Neuronal stem cell (in vitro differentiated cells): ENCODE measurements at regions not wholly inside any gene's neighbourhood (a gene's known extent, or its start where the extent isn't known, plus 50 kb on each side); places are given as distances from the start of the nearest gene placed in this dataset.

Source experiments
- DNase-seq: peaks from one replicate; pipeline ENCODE4 v3.0.0-alpha.2; 2013; ENCODE audit warnings: low spot score
- H2AFZ ChIP-seq: one replicate; pipeline ENCODE4 v1.6.1; 2013; ENCODE audit warnings: mild to moderate bottlenecking, low read length, inconsistent platforms
- H2AK5ac ChIP-seq: 2 replicates; pipeline ENCODE4 v1.6.1; 2013; ENCODE audit warnings: low read depth, mild to moderate bottlenecking, inconsistent platforms, low read length, moderate library complexity, mixed read lengths
- H2BK120ac ChIP-seq: 2 replicates; pipeline ENCODE4 v1.6.1; 2013; ENCODE audit warnings: low read depth, mild to moderate bottlenecking, inconsistent platforms, low read length, moderate library complexity, mixed read lengths
- H2BK12ac ChIP-seq: one replicate; pipeline ENCODE4 v1.6.1; 2013; ENCODE audit warnings: low read length, inconsistent platforms
- H2BK15ac ChIP-seq: 2 replicates; pipeline ENCODE4 v1.6.1; 2013; ENCODE audit warnings: mild to moderate bottlenecking, low read length, inconsistent platforms, mixed read lengths
- H2BK5ac ChIP-seq: one replicate; pipeline ENCODE4 v1.6.1; 2013; ENCODE audit warnings: inconsistent platforms, mild to moderate bottlenecking, low read length, moderate library complexity
- H3K14ac ChIP-seq: one replicate; pipeline ENCODE4 v1.6.1; 2013; ENCODE audit warnings: low read length, inconsistent platforms
- H3K18ac ChIP-seq: 2 replicates; pipeline ENCODE4 v1.6.1; 2013; ENCODE audit warnings: low read length, inconsistent platforms
- H3K23ac ChIP-seq: 2 replicates; pipeline ENCODE4 v1.6.1; 2013; ENCODE audit warnings: low read depth, mild to moderate bottlenecking, mixed read lengths, low read length, inconsistent platforms; ENCODE audit not compliant: poor library complexity
- H3K27ac ChIP-seq: replicated peaks from 3 replicates; pipeline ENCODE4 v1.5.1; 2013; ENCODE audit warnings: low read length, inconsistent platforms
- H3K27me3 ChIP-seq, 3 experiments: 2 replicates each; pipeline ENCODE4 v1.6.1; 2013; ENCODE audit warnings: low read length in 3 of 3, mild to moderate bottlenecking in 2 of 3, inconsistent platforms in 1 of 3, low read depth in 1 of 3, mixed read lengths in 1 of 3, moderate library complexity in 1 of 3; ENCODE audit not compliant: control insufficient read depth in 3 of 3, insufficient read depth in 3 of 3
- H3K36me3 ChIP-seq, 2 donors: replicated peaks in 1 of 2; 2 replicates each; pipeline ENCODE4 v1.6.1; 2013; ENCODE audit warnings: low read length in 2 of 2; ENCODE audit not compliant: control insufficient read depth in 2 of 2, insufficient read depth in 2 of 2
- H3K4ac ChIP-seq: 2 replicates; pipeline ENCODE4 v1.6.1; 2013; ENCODE audit warnings: inconsistent platforms, mild to moderate bottlenecking, low read length, moderate library complexity
- H3K4me1 ChIP-seq, 2 donors: 1 replicate in 1 of 2; 2 replicates in 1 of 2; pipeline ENCODE4 v1.6.1; 2013; ENCODE audit warnings: low read length in 2 of 2, low read depth in 1 of 2; ENCODE audit not compliant: control insufficient read depth in 2 of 2, insufficient read depth in 1 of 2
- H3K4me2 ChIP-seq: one replicate; pipeline ENCODE4 v1.6.1; 2013; ENCODE audit warnings: mild to moderate bottlenecking, low read length, inconsistent platforms; ENCODE audit not compliant: insufficient read depth, poor library complexity, severe bottlenecking
- H3K4me3 ChIP-seq, 2 donors: 2 replicates each; pipeline ENCODE4 v1.5.1; 2013; ENCODE audit warnings: low read length in 2 of 2, mild to moderate bottlenecking in 2 of 2, inconsistent platforms in 1 of 2, moderate library complexity in 1 of 2
- H3K79me1 ChIP-seq: one replicate; pipeline ENCODE4 v1.6.1; 2013; ENCODE audit warnings: low read depth, mild to moderate bottlenecking, inconsistent platforms, low read length, moderate library complexity
- H3K9ac ChIP-seq: one replicate; pipeline ENCODE4 v1.6.1; 2013; ENCODE audit warnings: mild to moderate bottlenecking, low read depth, low read length, inconsistent platforms; ENCODE audit not compliant: poor library complexity
- H3K9me3 ChIP-seq, 2 donors: replicated peaks in 1 of 2; 2 replicates each; pipeline versions ENCODE3 to v1.6.1; 2013; ENCODE audit warnings: low read length in 2 of 2, mild to moderate bottlenecking in 2 of 2, inconsistent platforms in 1 of 2, low read depth in 1 of 2, mixed read lengths in 1 of 2, moderate library complexity in 1 of 2; ENCODE audit not compliant: control insufficient read depth in 2 of 2, insufficient read depth in 1 of 2
- H4K8ac ChIP-seq: one replicate; pipeline ENCODE4 v1.6.1; 2013; ENCODE audit warnings: low read depth, mild to moderate bottlenecking, inconsistent platforms, low read length, moderate library complexity
- H4K91ac ChIP-seq: one replicate; pipeline ENCODE4 v1.6.1; 2013; ENCODE audit warnings: low read length, low read depth, mild to moderate bottlenecking, inconsistent platforms; ENCODE audit not compliant: poor library complexity
- WGBS, 2 donors: extraction: QIAGEN DNeasy Blood & Tissue Kit; methylation state at CpG; one replicate each; pipeline ENCODE4 v1.1.7; 2013; ENCODE audit warnings: missing lambda C conversion rate in 2 of 2, mixed read lengths in 1 of 2; ENCODE audit not compliant: insufficient read length in 2 of 2, insufficient replicate concordance in 1 of 2; ENCODE audit errors: extremely low coverage in 2 of 2; 5-methylcytosine and 5-hydroxymethylcytosine counted together

DNA sequence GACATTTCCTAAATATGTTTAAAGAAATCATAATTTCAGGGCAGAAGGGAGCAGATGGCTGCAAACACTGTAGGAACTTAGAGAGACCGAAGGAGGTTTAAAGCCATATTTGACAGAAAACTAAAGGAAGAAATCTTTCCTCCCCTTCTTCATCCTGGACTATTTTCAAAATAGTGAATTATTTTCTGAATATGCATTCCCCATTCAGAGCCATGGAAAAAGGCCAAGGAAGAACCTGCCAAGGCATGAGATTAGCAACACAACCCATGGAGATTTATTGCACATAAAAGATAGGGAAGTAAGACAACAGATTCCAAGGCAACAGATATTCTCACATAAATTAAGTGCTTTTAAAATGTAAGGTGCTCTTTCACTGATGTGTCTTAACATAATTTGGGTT is 233.3 kb upstream of the ADAMTS16 start:
- H2BK15ac ChIP-seq, result no peak overlapping the region
- WGBS, 2 donors, result no CpG with 5 or more reads among the region's 1 CpG
- no peak overlapping the region for H3K4me2 ChIP-seq

DNA sequence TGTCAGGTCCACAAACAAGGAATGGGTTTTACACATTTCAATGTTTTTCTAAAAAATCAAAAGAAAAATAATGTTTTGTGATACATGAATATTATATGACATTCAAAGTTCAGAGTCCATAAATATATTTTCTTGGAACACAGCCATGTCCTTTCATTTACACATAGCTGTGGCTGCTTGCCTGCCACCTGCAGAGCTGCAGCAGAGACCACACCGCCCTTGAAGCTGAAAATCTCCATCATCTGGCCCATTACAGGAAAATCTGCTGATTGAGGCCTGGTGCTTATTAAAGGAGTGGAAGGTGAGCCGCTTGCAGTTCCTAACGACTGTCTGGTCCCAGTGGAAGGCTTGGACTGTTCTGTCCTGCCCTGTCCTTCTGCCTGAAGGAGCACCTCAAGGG is 232.6 kb upstream of the ADAMTS16 start:
- H3K18ac ChIP-seq, result no peak overlapping the region
- no peak overlapping the region for H3K14ac ChIP-seq
- H3K4me1 ChIP-seq, result peaks cover 0 to 3% of the 10 kb centered on the region in 2 donors
- no CpG with 5 or more reads among the region's 3 CpGs for WGBS, 2 donors
- no peak overlapping the region for H2BK120ac ChIP-seq
- H3K23ac ChIP-seq, result no peak overlapping the region
- H2BK5ac ChIP-seq, result no peak overlapping the region
- H3K4ac ChIP-seq, result no peak overlapping the region
- DNase-seq, result no peak
- H3K4me3 ChIP-seq, result no peak overlapping the region
- H4K8ac ChIP-seq, result no peak overlapping the region
- H3K27me3 ChIP-seq, result no peaks in the 10 kb centered on the region
- no peak overlapping the region for H3K4me2 ChIP-seq
- no peak overlapping the region for H3K9ac ChIP-seq
- H2AK5ac ChIP-seq, result no peak overlapping the region
- no peak overlapping the region for H2BK12ac ChIP-seq
- no peaks in the 10 kb centered on the region for H3K79me1 ChIP-seq
- H2BK15ac ChIP-seq, result no peak overlapping the region
- H2AFZ ChIP-seq, result no peak overlapping the region
- no peak overlapping the region for H4K91ac ChIP-seq
- no peaks in the 10 kb centered on the region for H3K9me3 ChIP-seq
- no peak overlapping the region for H3K27ac ChIP-seq
- H3K36me3 ChIP-seq, result no peaks in the 10 kb centered on the region

More for the DNA sequence above, 233.3 kb upstream of the ADAMTS16 start:
- no peak overlapping the region for H3K18ac ChIP-seq
- no peak overlapping the region for H2AK5ac ChIP-seq
- H2BK5ac ChIP-seq, result no peak overlapping the region
- no peak for DNase-seq
- no peak overlapping the region for H4K8ac ChIP-seq
- H3K9me3 ChIP-seq, result no peaks in the 10 kb centered on the region
- no peak overlapping the region for H3K14ac ChIP-seq
- no peak overlapping the region for H2BK12ac ChIP-seq
- peaks cover 0 to 2% of the 10 kb centered on the region in 2 donors for H3K4me1 ChIP-seq
- H3K27ac ChIP-seq, result no peak overlapping the region
- no peak overlapping the region for H3K9ac ChIP-seq
- no peak overlapping the region for H2BK120ac ChIP-seq
- no peak overlapping the region for H3K4me3 ChIP-seq
- H3K4ac ChIP-seq, result no peak overlapping the region
- H4K91ac ChIP-seq, result no peak overlapping the region
- H3K27me3 ChIP-seq, result no peaks in the 10 kb centered on the region
- H2AFZ ChIP-seq, result no peak overlapping the region
- H3K23ac ChIP-seq, result no peak overlapping the region
- no peaks in the 10 kb centered on the region for H3K79me1 ChIP-seq
- H3K36me3 ChIP-seq, result no peaks in the 10 kb centered on the region

DNA sequence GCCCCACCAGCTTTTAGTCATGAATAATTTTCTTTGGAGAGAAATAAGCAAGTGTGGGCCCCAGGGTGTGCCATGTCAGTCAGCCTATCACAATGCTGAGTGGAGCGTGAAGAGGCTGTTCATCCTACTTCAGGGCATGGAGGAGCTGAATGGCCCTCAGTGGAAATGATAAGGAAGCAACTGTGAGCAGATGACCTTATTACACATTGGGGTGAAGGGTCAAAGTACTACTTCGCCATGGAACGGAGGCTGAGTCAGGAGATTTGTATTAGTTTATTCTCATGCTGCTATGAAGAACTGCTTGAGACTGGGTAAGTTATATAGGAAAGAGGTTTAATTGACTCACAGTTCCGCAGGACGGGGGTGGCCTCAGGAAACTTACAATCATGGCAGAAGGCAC is 231.0 kb upstream of the ADAMTS16 start:
- Histone ChIP-seq H2BK5ac (no peak overlapping the region), H3K27me3 (no peaks in the 10 kb centered on the region)

DNA sequence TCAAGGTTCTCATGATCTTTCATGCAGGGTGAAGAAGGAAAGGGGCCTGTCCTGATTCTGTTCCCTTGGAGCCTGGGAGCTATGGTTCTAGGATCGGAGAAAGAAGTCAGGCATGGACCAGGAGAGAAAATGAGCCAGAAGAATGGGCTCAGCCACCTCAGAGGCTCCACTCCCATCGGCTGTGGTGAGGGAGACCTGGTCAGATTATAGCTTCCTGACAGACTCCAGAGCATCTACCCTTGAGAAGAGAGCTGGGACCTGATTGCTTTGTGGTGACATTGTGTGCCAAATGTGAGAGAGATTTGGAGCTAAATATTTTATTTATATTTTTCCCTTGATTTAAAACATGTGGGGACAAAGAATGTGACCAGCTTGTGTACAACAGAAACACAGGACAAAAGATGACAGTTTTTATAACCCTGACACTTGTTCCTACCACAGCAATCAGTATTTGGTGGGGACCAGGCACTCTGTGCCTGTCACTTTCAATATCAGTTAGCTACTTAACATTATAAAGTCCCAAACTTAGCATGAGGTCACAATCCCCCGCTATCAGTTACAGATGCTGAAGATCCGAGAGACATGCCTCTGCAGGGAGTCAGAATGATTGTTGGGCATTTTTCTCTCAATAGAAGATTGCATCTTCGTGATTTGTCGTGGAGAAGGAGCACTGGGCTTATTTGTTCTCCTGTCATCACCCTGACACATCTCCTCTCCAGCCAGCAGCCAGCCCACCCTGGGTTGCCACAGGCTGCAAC is 228.3 kb upstream of the ADAMTS16 start:
- Histone ChIP-seq H3K27me3 (no peaks in the 10 kb centered on the region), H2BK15ac (no peak overlapping the region), H3K4me1 (peaks cover 0 to 1% of the 10 kb centered on the region in 2 donors), H2BK5ac (no peak overlapping the region), H3K36me3 (no peaks in the 10 kb centered on the region), H3K79me1 (no peaks in the 10 kb centered on the region), H3K9ac (no peak overlapping the region), H4K8ac (no peak overlapping the region), H3K27ac (no peak overlapping the region), H3K18ac (no peak overlapping the region), H3K4me2 (no peak overlapping the region), H3K23ac (no peak overlapping the region), H4K91ac (no peak overlapping the region), H2AFZ (no peak overlapping the region), H3K9me3 (no peaks in the 10 kb centered on the region), H2BK12ac (no peak overlapping the region), H3K4me3 (no peak overlapping the region), H2BK120ac (no peak overlapping the region), H3K4ac (no peak overlapping the region), H3K14ac (peak overlapping the region; percentile 63), H2AK5ac (no peak overlapping the region)
- no peak for DNase-seq
- WGBS, 2 donors, result no CpG with 5 or more reads among the region's 6 CpGs

More for the DNA sequence above, 231.0 kb upstream of the ADAMTS16 start:
- Histone ChIP-seq H2AK5ac (no peak overlapping the region), H3K9ac (no peak overlapping the region), H3K9me3 (no peaks in the 10 kb centered on the region), H3K14ac (no peak overlapping the region), H4K8ac (no peak overlapping the region), H3K4me3 (no peak overlapping the region), H3K4ac (no peak overlapping the region), H4K91ac (no peak overlapping the region), H2AFZ (no peak overlapping the region), H3K4me1 (peaks cover 0 to 3% of the 10 kb centered on the region in 2 donors), H2BK12ac (no peak overlapping the region), H3K23ac (no peak overlapping the region), H2BK15ac (no peak overlapping the region), H3K18ac (no peak overlapping the region), H3K36me3 (no peaks in the 10 kb centered on the region), H3K79me1 (no peaks in the 10 kb centered on the region), H3K4me2 (no peak overlapping the region), H3K27ac (no peak overlapping the region), H2BK120ac (no peak overlapping the region)
- no CpG with 5 or more reads among the region's 5 CpGs for WGBS, 2 donors
- no peak for DNase-seq
